H1 (cell line): ENCODE measurements at regions not wholly inside any gene's neighbourhood (a gene's known extent, or its start where the extent isn't known, plus 50 kb on each side); places are given as distances from the start of the nearest gene placed in this dataset.

ENCODE experiments used
- BCL11A ChIP-seq, 2 experiments: IDR thresholded peaks; one replicate each; pipeline ENCODE4 v1.6.1; 2011; ENCODE audit warnings: low read depth in 2 of 2, low read length in 2 of 2, mild to moderate bottlenecking in 2 of 2
- CHD1 ChIP-seq: IDR thresholded peaks from 2 replicates; pipeline ENCODE4 v1.6.1; 2012; ENCODE audit warnings: low read depth, low read length, improper control_type of control experiment
- CHD2 ChIP-seq: IDR thresholded peaks from 2 replicates; pipeline ENCODE4 v1.6.1; 2012; ENCODE audit warnings: low read length, improper control_type of control experiment
- HDAC2 ChIP-seq, 2 experiments: fragments of 300-600 bp in 1 of 2; sonication (generic) in 1 of 2; IDR thresholded peaks; 2 replicates each; pipeline ENCODE4 v1.6.1; 2011 to 2012; ENCODE audit warnings: low read depth in 2 of 2, low read length in 2 of 2, mild to moderate bottlenecking in 2 of 2, moderate library complexity in 2 of 2, borderline replicate concordance in 1 of 2, inconsistent platforms in 1 of 2
- SIRT6 ChIP-seq: IDR thresholded peaks from one replicate; pipeline ENCODE4 v1.7.1; 2012; ENCODE audit warnings: low read length, inconsistent platforms
- SP4 ChIP-seq: IDR thresholded peaks from 2 replicates; pipeline ENCODE4 v1.6.1; 2012; ENCODE audit warnings: low read length, inconsistent platforms
- TEAD4 ChIP-seq: IDR thresholded peaks from 2 replicates; pipeline ENCODE4 v1.6.1; 2012; ENCODE audit warnings: low read depth, low read length, inconsistent platforms, mixed read lengths
- TF ChIP-seq, protein P1 (sequence below): IDR thresholded peaks from 2 replicates; pipeline ENCODE4 v1.6.1; 2012; ENCODE audit warnings: low read length, inconsistent platforms
- TF ChIP-seq, protein P2 (sequence below): IDR thresholded peaks from 2 replicates; pipeline ENCODE4 v1.6.1; 2012; ENCODE audit warnings: inconsistent platforms
- TF ChIP-seq, protein P3 (sequence below): IDR thresholded peaks from 2 replicates; pipeline ENCODE4 v1.6.1; 2011; ENCODE audit warnings: low read depth, mild to moderate bottlenecking, low read length; ENCODE audit not compliant: insufficient read depth

DNA sequence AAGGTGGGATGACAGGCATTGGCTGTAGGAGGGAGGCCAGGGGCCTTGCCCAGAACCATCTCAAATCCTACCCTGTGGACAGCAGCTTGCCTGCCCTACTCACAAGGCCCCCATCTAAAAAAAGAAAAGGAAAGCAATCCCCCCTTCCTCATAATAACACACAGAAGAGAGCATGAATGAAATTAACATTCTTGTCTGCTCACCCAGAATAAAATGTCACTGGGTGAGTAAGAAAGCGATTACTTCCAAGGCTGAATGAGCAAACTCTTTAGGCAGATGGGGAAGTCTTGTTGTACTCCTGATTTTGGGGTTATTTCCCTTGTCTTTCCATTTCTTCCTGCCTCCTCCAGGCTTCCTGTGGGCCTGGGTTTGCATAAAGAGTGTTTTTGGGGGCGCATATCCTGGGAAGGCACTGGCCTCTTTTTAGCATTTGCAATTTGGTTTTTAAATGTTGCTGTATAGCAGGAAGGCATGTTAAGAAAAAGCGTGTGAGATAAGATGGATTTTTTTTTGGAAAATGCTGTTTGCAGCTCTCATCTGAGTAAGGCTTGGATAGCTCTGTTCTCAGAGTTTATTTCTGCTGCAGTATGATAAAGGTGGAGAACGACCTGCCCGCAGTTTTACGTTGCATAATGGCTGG is 248.3 kb upstream of the GATB start (continued):
- TF ChIP-seq, protein P1, sequence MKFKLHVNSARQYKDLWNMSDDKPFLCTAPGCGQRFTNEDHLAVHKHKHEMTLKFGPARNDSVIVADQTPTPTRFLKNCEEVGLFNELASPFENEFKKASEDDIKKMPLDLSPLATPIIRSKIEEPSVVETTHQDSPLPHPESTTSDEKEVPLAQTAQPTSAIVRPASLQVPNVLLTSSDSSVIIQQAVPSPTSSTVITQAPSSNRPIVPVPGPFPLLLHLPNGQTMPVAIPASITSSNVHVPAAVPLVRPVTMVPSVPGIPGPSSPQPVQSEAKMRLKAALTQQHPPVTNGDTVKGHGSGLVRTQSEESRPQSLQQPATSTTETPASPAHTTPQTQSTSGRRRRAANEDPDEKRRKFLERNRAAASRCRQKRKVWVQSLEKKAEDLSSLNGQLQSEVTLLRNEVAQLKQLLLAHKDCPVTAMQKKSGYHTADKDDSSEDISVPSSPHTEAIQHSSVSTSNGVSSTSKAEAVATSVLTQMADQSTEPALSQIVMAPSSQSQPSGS = no peak
- TF ChIP-seq, protein P2, sequence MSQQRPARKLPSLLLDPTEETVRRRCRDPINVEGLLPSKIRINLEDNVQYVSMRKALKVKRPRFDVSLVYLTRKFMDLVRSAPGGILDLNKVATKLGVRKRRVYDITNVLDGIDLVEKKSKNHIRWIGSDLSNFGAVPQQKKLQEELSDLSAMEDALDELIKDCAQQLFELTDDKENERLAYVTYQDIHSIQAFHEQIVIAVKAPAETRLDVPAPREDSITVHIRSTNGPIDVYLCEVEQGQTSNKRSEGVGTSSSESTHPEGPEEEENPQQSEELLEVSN = no peak
- TF ChIP-seq, protein P3, sequence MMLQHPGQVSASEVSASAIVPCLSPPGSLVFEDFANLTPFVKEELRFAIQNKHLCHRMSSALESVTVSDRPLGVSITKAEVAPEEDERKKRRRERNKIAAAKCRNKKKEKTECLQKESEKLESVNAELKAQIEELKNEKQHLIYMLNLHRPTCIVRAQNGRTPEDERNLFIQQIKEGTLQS = no peak
- TF ChIP-seq HDAC2 (IDR thresholded peaks at IDR 0.05; ENCODE audit: borderline replicate concordance in 1 of 2, low read depth in 2 of 2, low read length in 2 of 2) (no peak), TEAD4 (no peak), CHD2 (no peak), SIRT6 (no peak), CHD1 (no peak), BCL11A (IDR thresholded peaks at IDR 0.05; ENCODE audit: low read depth in 2 of 2, low read length in 2 of 2) (no peak), SP4 (no peak)
